ENCODE measurements at regions not wholly inside any gene's neighbourhood (a gene's known extent, or its start where the extent isn't known, plus 50 kb on each side); places are given as distances from the start of the nearest gene placed in this dataset.

- TF ChIP-seq GATAD2B (IDR thresholded peaks at IDR 0.05; ENCODE audit: borderline replicate concordance): no peak
- no peak for TF ChIP-seq ZNF449 (CRISPR knock-in tag; IDR thresholded peaks at IDR 0.05)
- TF ChIP-seq, protein P1, sequence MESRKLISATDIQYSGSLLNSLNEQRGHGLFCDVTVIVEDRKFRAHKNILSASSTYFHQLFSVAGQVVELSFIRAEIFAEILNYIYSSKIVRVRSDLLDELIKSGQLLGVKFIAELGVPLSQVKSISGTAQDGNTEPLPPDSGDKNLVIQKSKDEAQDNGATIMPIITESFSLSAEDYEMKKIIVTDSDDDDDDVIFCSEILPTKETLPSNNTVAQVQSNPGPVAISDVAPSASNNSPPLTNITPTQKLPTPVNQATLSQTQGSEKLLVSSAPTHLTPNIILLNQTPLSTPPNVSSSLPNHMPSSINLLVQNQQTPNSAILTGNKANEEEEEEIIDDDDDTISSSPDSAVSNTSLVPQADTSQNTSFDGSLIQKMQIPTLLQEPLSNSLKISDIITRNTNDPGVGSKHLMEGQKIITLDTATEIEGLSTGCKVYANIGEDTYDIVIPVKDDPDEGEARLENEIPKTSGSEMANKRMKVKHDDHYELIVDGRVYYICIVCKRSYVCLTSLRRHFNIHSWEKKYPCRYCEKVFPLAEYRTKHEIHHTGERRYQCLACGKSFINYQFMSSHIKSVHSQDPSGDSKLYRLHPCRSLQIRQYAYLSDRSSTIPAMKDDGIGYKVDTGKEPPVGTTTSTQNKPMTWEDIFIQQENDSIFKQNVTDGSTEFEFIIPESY (CRISPR knock-in tag; IDR thresholded peaks at IDR 0.05): no peak
- TF ChIP-seq ZNF717 (CRISPR knock-in tag; IDR thresholded peaks at IDR 0.05): no peak
Measured at GRCh38 chr4:106629268-106629625, 260.7 kb upstream of the GIMD1 start (continued).

DNA sequence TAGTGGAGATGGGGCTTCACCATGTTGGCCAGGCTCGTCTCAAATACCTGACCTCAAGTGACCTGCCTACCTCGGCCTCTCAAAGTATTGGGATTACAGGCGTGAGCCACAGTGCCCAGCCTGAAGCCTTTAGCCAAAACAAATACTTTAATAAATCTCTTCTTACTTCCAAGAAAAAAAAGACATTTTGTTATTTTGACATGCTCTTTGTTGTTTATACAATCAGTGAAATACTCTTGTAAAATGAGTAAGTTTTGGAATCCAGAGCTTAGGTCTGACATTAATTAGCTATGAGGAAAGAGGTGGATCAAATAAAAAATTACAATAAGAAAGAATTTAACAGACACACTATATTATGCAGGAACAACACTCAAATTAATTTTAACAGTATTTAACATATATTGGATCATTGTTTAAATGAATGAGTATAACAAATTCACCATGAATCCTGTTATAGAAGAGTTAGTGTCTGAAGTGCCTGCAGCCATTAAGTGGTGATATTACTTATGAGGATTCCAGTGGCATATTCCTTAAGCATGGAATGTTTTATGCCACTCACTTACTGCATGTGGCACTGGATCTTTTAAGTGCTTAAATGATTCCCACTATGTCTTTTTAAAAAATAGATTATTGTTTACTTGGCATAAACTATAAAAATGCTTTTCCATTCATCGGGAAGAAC is 260.1 kb upstream of the GIMD1 start:
- H3K36me3 ChIP-seq (ENCODE audit: control insufficient read depth, insufficient read depth, low read length): no peaks in the 10 kb centered on the region
- DNase-seq (ENCODE audit: extremely low read depth in 1 of 4, low spot score in 3 of 4): no peak
- WGBS (ENCODE audit: insufficient coverage, low coverage, missing lambda C conversion rate): 0% methylated on average over 4 of the region's 4 CpGs
- H3K27me3 ChIP-seq (ENCODE audit: control insufficient read depth in 2 of 2, insufficient read depth in 2 of 2, low read length in 2 of 2): no peaks in the 10 kb centered on the region
- in situ Hi-C loops (cut with MboI) (no loop called here), intact Hi-C loops (cut with micrococcal nuclease) (no loop called here)
- H3K4me2 ChIP-seq (ENCODE audit: insufficient read depth, low read length): no peak overlapping the region
- no peak overlapping the region for H3K4me3 ChIP-seq
- no peaks in the 10 kb centered on the region for H3K79me2 ChIP-seq (ENCODE audit: control insufficient read depth, insufficient read depth, low read length)
- H2AFZ ChIP-seq (ENCODE audit: low read depth, low read length): no peak overlapping the region
- FAIRE-seq: no peak
- no peaks in the 10 kb centered on the region for H3K9me3 ChIP-seq (replicated peaks; ENCODE audit: control insufficient read depth, insufficient read depth, low read depth, low read length)
- no peak overlapping the region for H3K9ac ChIP-seq (ENCODE audit: insufficient read depth in 1 of 2, low read depth in 2 of 2, low read length in 2 of 2)
- no peak for ATAC-seq
- no peaks in the 10 kb centered on the region for H3K4me1 ChIP-seq (replicated peaks in 1 of 2; ENCODE audit: control insufficient read depth in 2 of 2, insufficient read depth in 2 of 2, low read length in 2 of 2)
- POLR2A ChIA-PET: no interaction called here
- no peaks in the 10 kb centered on the region for H4K20me1 ChIP-seq (replicated peaks; ENCODE audit: control insufficient read depth, insufficient read depth, low read length)
- CTCF ChIA-PET (ENCODE audit: low intra/inter-chr PET ratio): no interaction called here
- H3K27ac ChIP-seq (ENCODE audit: extremely low read depth, low read depth, low read length): no peak overlapping the region
- H3K9me1 ChIP-seq (ENCODE audit: control insufficient read depth, insufficient read depth, low read length): no peaks in the 10 kb centered on the region
- no TSS peak for BruUV-seq (replicated peaks)
- no peak for TF ChIP-seq NR2F6 (CRISPR knock-in tag; IDR thresholded peaks at IDR 0.05)
- TF ChIP-seq CGGBP1 (CRISPR knock-in tag; IDR thresholded peaks at IDR 0.05): no peak
- TF ChIP-seq, protein P2, sequence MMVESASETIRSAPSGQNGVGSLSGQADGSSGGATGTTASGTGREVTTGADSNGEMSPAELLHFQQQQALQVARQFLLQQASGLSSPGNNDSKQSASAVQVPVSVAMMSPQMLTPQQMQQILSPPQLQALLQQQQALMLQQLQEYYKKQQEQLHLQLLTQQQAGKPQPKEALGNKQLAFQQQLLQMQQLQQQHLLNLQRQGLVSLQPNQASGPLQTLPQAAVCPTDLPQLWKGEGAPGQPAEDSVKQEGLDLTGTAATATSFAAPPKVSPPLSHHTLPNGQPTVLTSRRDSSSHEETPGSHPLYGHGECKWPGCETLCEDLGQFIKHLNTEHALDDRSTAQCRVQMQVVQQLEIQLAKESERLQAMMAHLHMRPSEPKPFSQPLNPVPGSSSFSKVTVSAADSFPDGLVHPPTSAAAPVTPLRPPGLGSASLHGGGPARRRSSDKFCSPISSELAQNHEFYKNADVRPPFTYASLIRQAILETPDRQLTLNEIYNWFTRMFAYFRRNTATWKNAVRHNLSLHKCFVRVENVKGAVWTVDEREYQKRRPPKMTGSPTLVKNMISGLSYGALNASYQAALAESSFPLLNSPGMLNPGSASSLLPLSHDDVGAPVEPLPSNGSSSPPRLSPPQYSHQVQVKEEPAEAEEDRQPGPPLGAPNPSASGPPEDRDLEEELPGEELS (CRISPR knock-in tag; IDR thresholded peaks at IDR 0.05; ENCODE audit: borderline replicate concordance): no peak
